ENCODE measurements at regions not wholly inside any gene's neighbourhood (a gene's known extent, or its start where the extent isn't known, plus 50 kb on each side); places are given as distances from the start of the nearest gene placed in this dataset.

DNA sequence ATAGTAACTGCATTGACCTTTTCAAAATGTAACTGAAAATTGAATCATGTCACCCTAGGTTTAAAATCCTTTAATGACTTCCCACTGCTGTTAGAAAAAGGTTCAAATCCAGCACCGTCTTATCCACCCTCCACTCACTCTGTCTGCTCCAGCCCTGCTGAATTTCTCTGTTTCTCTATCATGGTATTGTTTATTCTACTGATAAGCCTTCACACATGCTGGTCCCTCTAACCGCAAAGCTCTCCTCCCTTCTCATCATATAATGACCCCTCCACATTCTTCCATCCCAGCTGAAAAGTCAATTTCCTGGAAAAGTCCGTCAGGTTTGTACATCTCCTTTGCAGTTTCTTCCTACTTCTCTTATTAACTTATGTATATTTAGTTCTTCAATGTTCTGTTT lies 389.2 kb upstream of the F9 start:
- no peak for FAIRE-seq
- TF ChIP-seq TAF1 (IDR thresholded peaks at IDR 0.05; ENCODE audit: borderline replicate concordance, low read depth, low read length): no peak
- no peak for TF ChIP-seq POLR2A (IDR thresholded peaks at IDR 0.05; ENCODE audit: low read depth, low read length)
- TF ChIP-seq POLR2AphosphoS5 (IDR thresholded peaks at IDR 0.05; ENCODE audit: low read depth, low read length): no peak
- no peak for DNase-seq (ENCODE audit: insufficient read length)

DNA sequence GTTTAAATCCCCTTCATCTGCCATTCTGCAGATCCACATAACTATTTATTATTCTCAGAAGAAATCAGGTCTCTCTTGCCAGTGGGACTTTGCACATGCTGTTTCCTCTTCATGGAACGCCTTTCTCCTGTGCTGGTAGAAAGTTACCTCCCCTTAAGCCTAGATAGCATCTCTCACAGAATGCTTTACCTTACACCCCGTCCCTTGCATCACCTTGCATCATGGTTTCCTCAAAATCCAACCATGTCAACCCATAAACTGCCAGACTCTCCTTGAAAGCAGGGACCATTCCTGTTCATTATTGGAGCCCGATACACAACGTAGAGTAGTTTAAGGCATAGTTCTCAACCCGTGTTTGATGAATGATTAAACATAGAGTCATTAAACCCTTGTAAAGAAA lies 396.2 kb upstream of the F9 start:
- TF ChIP-seq TAF1 (IDR thresholded peaks at IDR 0.05; ENCODE audit: borderline replicate concordance, low read depth, low read length) (no peak), POLR2A (IDR thresholded peaks at IDR 0.05; ENCODE audit: low read depth, low read length) (no peak)
- no peak for FAIRE-seq
- DNase-seq (ENCODE audit: insufficient read length): no peak

DNA sequence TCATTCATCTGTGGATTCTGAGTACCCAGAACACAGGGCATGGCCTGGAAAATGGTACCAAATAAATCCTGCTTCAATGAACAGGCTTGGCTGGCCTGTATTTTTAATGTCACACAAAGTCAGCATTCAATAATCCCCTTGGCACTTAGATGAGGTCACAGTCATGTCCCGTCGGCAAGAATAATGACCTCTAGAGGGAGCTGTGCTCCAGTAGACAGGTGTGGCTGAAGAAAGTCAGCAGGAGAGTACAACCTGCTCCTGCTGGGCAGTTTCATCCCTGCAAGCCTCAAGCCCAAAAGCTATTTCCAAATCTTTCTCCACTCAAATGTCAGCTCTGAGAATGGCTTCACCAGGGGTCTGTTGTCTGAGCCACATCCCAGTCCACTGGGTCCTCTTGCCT lies 404.0 kb upstream of the F9 start:
- FAIRE-seq: peak; percentile 74
- DNase-seq (ENCODE audit: insufficient read length): no peak
- TF ChIP-seq TAF1 (IDR thresholded peaks at IDR 0.05; ENCODE audit: borderline replicate concordance, low read depth, low read length): no peak

DNA sequence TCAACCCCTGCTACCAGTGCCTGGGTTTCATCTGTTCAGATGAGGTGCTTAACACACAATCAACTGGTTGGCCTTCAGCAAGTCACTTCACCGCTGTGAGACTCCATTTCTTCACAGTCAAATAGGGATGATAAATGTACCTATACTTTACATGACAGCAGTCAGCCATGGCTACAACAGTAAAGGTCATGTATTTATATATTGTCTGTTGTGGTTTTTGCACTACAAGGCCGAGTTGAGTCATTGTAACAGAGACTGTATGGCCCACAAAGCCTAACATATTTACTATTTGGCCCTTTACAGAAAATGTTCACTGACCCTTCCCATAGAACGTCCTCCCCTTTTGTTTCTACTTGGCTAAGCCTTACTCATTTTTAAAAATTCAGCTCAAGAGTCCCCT lies 404.6 kb upstream of the F9 start:
- DNase-seq (ENCODE audit: insufficient read length): no peak
- TF ChIP-seq POLR2A (IDR thresholded peaks at IDR 0.05; ENCODE audit: low read depth, low read length): no peak
- no peak for TF ChIP-seq TAF1 (IDR thresholded peaks at IDR 0.05; ENCODE audit: borderline replicate concordance, low read depth, low read length)
- no peak for TF ChIP-seq POLR2AphosphoS5 (IDR thresholded peaks at IDR 0.05; ENCODE audit: low read depth, low read length)
- no peak for FAIRE-seq

DNA sequence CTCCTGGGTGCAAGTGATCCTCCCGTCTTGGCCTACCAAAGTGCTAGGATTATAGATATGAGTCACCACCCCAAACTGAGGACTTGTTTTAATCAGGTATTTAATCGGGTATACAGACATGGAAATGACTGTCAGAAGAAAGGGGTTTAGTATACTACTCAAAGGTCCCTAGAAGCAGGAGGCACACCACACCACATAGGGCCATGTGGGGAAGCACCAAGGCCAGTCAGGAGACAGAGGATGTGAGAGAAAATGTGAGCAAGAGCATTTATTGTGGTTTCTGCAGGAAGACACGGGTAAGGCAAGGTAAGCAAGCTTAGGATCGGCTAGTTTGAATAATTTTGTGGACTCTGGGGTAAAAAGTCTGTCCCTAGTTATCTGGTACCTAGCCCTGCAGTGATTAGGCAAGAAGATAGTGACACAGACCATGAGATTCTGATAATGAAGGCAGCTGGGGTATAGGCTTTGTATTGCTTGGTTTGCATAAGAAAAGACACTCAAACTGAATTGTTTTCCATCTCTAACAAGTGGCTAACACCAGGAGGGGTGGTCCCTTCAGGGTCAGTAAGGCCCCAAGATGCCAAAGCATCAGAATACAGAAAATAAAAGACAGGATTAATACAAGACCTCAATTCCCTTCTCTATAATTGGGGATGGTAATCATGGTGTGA lies 408.8 kb upstream of the F9 start:
- DNase-seq (ENCODE audit: insufficient read length): no peak
- FAIRE-seq: no peak
- TF ChIP-seq POLR2AphosphoS5 (IDR thresholded peaks at IDR 0.05; ENCODE audit: low read depth, low read length) (no peak), POLR2A (IDR thresholded peaks at IDR 0.05; ENCODE audit: low read depth, low read length) (no peak), TAF1 (IDR thresholded peaks at IDR 0.05; ENCODE audit: borderline replicate concordance, low read depth, low read length) (no peak)

DNA sequence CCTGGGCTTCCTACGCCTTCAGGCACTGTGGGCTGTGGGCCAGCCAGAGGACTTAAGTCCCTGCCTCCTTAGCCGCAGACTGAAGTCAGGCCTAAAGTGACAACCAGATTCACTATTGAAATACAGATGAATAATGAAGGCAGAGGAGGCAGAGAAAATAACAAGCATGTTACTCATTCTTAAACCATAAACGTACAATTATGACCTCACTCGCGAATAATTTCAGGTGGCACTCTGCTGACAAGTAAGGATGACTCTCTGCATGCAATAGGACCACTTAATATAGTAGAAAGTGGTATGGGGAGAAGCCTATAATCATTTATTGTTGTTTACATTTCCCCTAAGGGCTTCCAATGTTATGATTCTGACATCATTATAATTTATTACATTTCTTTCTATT lies 409.2 kb upstream of the FGF13 start:
- DNase-seq (ENCODE audit: insufficient read length): no peak
- FAIRE-seq: no peak
- TF ChIP-seq POLR2A (IDR thresholded peaks at IDR 0.05; ENCODE audit: low read depth, low read length) (no peak), POLR2AphosphoS5 (IDR thresholded peaks at IDR 0.05; ENCODE audit: low read depth, low read length) (no peak), TAF1 (IDR thresholded peaks at IDR 0.05; ENCODE audit: borderline replicate concordance, low read depth, low read length) (no peak)

DNA sequence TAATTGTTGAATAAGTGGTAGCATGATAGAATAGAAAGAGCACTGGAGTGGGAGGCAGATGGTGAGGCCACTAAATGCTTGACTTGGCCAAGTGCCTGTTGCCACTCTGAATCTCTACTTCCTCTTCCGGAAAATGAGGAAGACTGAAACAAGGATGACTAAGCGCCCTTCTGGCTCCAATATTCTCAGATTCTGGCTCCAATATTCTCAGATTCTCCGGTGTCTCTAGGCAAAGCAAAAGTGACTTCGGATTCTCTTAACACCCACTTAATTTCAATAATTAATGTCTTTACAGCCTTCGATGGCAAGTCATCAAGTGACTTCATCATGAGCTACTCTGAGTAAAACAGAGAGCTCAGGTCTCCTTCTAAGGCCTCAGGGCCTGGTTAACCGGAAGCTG lies 402.2 kb upstream of the FGF13 start:
- TF ChIP-seq POLR2A (IDR thresholded peaks at IDR 0.05; ENCODE audit: low read depth, low read length): no peak
- TF ChIP-seq POLR2AphosphoS5 (IDR thresholded peaks at IDR 0.05; ENCODE audit: low read depth, low read length): no peak
- no peak for TF ChIP-seq TAF1 (IDR thresholded peaks at IDR 0.05; ENCODE audit: borderline replicate concordance, low read depth, low read length)
- DNase-seq (ENCODE audit: insufficient read length) (no peak), FAIRE-seq (no peak)

DNA sequence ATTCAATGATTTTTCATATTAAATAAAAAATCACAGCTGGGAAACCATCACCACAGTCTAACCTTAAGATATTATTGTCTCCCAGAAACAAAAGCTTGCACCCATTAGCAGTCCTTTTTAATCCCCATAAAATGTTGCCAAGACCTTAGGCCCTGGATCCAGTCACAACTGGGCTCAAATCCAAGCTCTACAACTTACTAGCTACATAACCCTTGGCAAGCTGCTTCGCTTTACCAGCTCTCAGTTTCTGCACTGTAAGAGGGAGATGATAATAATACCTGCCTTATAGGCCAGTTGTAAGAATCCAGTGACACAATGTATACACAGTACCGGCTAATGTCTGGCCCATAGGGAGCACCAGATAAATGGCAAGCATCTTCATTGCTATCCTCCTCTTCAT lies 400.9 kb upstream of the FGF13 start:
- TF ChIP-seq TAF1 (IDR thresholded peaks at IDR 0.05; ENCODE audit: borderline replicate concordance, low read depth, low read length): no peak
- TF ChIP-seq POLR2AphosphoS5 (IDR thresholded peaks at IDR 0.05; ENCODE audit: low read depth, low read length): no peak
- no peak for TF ChIP-seq POLR2A (IDR thresholded peaks at IDR 0.05; ENCODE audit: low read depth, low read length)
- no peak for FAIRE-seq

DNA sequence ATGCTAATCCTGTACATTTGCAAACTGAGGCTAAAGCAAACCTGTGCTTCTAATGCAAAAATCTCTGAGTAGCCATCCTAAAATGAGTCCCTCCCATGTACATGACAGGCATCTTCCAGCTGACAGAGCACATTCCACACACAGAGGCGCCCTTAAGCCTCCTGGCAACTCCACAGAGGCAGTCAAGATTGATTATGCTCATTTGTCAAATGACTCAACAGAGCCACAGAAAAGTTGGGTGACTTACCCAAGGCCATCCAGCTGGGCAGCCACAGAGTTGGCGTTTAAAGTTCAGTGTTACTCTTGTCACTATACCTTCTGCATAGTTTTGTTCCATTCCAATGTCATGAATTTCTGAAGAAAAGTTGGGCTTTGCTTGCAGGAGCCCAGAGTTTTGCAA lies 394.6 kb upstream of the FGF13 start:
- FAIRE-seq: no peak
- TF ChIP-seq POLR2A (IDR thresholded peaks at IDR 0.05; ENCODE audit: low read depth, low read length): no peak
- TF ChIP-seq POLR2AphosphoS5 (IDR thresholded peaks at IDR 0.05; ENCODE audit: low read depth, low read length): no peak
- TF ChIP-seq TAF1 (IDR thresholded peaks at IDR 0.05; ENCODE audit: borderline replicate concordance, low read depth, low read length): no peak
- no peak for DNase-seq (ENCODE audit: insufficient read length)

More for the DNA sequence above, 400.9 kb upstream of the FGF13 start:
- no peak for DNase-seq (ENCODE audit: insufficient read length)

DNA sequence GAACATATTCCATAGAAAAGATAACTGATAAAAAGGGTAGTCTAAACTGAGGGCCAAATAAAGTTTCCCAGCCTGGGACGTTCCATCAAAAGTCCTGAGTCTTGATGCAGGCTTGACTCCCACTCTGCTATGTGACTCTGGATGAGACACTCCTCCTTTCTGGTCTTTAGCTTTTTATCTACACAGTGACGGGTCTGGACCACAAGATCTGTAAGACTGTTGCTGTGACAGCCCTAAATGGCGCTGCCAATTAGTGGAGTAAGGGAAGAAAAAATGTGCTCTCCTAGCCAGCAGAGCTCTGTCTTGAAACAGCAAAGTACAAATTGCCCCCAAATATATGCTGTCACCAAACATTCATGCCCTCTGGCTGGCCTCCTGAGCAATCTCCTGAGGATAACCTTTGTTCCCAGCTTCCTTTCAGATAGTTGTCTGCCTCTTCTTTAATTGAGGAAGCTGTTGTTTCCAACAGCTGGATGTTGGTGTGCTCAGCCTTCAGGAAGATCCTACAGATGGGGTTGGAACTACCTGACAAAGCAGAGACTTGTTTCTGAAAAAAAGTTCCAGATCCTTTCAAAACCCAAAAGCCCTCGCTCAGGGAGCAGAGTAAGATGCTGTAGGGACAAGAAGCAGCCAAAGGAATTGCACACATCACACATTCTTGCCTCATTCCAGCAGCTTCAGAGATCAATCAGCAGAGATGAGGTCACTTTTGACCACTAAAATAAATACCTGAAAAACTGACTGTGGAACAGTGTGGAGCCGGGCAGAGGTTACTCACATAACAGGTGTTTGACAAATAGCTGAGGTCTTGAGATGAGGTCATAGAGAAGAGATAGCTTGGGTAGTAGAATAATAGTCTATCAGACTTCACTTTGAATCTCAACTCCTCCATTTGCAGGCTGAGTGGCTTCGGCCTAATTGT lies 383.4 kb upstream of the FGF13 start:
- TF ChIP-seq POLR2AphosphoS5 (IDR thresholded peaks at IDR 0.05; ENCODE audit: low read depth, low read length) (no peak), POLR2A (IDR thresholded peaks at IDR 0.05; ENCODE audit: low read depth, low read length) (no peak), TAF1 (IDR thresholded peaks at IDR 0.05; ENCODE audit: borderline replicate concordance, low read depth, low read length) (no peak)
- DNase-seq (ENCODE audit: insufficient read length) (no peak), FAIRE-seq (peak; percentile 17)

DNA sequence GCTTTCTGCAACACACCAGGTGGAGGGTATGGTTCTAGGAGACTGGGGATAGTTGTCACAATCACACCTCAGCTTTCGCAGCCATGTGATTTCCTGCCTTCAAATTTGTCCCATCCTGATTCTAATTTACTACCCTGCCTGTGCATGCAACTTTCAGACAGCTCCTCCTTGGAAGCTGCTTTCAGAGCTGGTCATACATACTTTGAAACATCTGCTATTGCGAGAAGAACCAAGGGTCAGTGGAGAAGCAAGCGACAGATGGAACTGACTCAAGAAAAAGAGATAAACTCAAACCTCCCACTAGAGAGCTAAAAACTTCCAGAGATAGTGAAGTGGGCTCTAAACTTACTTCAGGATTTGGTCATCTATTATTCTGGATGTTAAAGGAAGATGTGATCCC lies 381.7 kb upstream of the FGF13 start:
- no peak for DNase-seq (ENCODE audit: insufficient read length)
- FAIRE-seq: no peak
- no peak for TF ChIP-seq POLR2A (IDR thresholded peaks at IDR 0.05; ENCODE audit: low read depth, low read length)
- no peak for TF ChIP-seq TAF1 (IDR thresholded peaks at IDR 0.05; ENCODE audit: borderline replicate concordance, low read depth, low read length)
- TF ChIP-seq POLR2AphosphoS5 (IDR thresholded peaks at IDR 0.05; ENCODE audit: low read depth, low read length): no peak

DNA sequence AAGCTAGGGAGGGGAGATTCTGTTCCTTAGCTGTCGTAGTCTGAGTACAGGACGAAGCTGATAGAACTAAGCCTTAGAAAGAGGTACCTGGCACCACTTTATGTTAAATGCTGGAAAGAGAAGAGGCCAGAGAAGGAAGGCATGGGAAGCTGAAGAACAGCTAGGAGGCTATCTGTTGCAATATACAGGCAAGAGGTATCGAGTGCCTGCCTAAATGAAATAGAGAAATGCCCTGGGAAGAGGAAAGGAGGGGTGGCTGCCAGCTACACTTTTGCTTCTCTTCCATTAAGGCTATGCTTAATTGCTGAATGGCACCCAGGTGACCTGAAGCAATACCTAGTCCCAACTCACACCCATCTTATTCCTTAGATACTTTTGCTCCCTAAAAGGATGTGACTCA lies 380.4 kb upstream of the FGF13 start:
- no peak for FAIRE-seq
- TF ChIP-seq POLR2AphosphoS5 (IDR thresholded peaks at IDR 0.05; ENCODE audit: low read depth, low read length) (no peak), POLR2A (IDR thresholded peaks at IDR 0.05; ENCODE audit: low read depth, low read length) (no peak), TAF1 (IDR thresholded peaks at IDR 0.05; ENCODE audit: borderline replicate concordance, low read depth, low read length) (no peak)
- no peak for DNase-seq (ENCODE audit: insufficient read length)
